Hepatocyte (in vitro differentiated cells): ENCODE measurements at regions not wholly inside any gene's neighbourhood (a gene's known extent, or its start where the extent isn't known, plus 50 kb on each side); places are given as distances from the start of the nearest gene placed in this dataset.

Source experiments
- EZH2 ChIP-seq: fragments of 200-600 bp; sonication (generic); IDR thresholded peaks from 2 replicates; pipeline ENCODE4 v1.6.1; 2016; ENCODE audit warnings: antibody characterized with exemption, mild to moderate bottlenecking, borderline replicate concordance
- TF ChIP-seq, protein P1 (sequence below): fragments of 200-600 bp; sonication (generic); IDR thresholded peaks from 2 replicates; pipeline ENCODE4 v1.5.1; 2016; ENCODE audit warnings: antibody characterized with exemption, mild to moderate bottlenecking; ENCODE audit not compliant: poor library complexity

DNA sequence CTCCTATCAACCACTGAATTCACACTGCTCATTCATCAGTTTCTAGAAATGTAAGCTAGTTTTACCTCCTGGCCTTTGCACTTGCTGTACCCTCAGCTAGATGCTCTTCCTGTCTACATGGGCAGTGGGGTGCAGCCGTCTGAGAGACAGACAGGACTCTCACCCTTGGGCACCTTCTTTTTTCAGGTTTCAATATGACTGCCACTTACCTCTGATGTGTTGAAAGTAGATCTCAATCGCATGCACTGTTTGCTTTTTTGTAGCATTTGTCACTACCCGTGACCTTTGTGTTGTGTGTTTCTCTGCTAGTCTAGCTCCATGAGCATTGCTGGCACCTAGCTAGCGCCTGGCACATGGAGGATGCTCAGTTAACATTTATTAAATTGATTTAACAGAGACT, 403.1 kb upstream of the TRPC7 start:
- TF ChIP-seq, protein P1, sequence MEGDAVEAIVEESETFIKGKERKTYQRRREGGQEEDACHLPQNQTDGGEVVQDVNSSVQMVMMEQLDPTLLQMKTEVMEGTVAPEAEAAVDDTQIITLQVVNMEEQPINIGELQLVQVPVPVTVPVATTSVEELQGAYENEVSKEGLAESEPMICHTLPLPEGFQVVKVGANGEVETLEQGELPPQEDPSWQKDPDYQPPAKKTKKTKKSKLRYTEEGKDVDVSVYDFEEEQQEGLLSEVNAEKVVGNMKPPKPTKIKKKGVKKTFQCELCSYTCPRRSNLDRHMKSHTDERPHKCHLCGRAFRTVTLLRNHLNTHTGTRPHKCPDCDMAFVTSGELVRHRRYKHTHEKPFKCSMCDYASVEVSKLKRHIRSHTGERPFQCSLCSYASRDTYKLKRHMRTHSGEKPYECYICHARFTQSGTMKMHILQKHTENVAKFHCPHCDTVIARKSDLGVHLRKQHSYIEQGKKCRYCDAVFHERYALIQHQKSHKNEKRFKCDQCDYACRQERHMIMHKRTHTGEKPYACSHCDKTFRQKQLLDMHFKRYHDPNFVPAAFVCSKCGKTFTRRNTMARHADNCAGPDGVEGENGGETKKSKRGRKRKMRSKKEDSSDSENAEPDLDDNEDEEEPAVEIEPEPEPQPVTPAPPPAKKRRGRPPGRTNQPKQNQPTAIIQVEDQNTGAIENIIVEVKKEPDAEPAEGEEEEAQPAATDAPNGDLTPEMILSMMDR, result no peak
- TF ChIP-seq EZH2, result no peak
